A172 (cell line): ENCODE measurements at regions not wholly inside any gene's neighbourhood (a gene's known extent, or its start where the extent isn't known, plus 50 kb on each side); places are given as distances from the start of the nearest gene placed in this dataset.
A peak's percentile ranks its signal among the peaks of the same experiment; 100 is the strongest.
"Not testable (repeated sequence)": the region's sequence is repeated elsewhere in the genome, so short reads cannot be mapped to it uniquely, and the experiment has no call there.

Experiments used
- DNase-seq: peaks from one replicate; pipeline ENCODE4 v3.0.0-alpha.2; 2015; ENCODE audit warnings: low spot score

DNA sequence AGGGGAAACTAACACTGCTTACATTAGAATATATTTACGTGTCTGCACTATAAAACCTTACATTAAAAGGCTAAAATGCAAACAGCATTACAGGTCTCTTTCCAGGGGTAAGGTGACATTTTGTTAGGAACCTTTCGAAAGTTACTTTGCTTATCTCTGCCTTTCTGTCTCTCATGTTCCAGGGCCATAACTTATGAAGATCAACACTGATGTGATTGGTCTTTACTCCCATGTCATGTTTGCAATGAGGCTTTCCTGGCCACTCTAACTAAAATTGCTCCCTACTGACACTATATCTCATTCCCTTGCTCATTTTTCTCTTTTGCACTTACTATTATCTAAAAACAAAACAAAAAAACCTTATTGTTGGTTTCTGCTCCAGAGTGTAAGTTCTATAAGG, 119.0 kb downstream of the JRKL start:
- DNase-seq, result no peak

DNA sequence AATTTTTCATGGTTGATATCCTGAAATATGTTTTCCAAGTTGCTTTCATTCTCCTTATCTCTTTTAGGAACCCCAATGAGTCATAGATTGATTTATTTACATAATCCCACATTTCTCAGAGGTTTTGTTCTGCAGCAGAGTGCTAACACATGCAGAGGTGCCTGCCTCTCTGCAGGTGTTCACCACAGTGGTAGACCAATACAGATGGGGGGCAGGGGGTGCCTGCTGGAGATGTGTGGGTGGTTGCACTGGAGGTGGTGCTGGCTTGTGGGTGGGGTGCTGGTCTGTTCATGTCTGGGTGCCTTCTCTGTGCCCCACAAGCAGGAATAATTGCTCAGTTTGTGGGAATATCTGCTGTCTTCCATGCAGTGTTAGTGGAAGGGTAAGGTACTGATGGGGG, 131.1 kb downstream of the JRKL start:
- DNase-seq, result peak; percentile 21

DNA sequence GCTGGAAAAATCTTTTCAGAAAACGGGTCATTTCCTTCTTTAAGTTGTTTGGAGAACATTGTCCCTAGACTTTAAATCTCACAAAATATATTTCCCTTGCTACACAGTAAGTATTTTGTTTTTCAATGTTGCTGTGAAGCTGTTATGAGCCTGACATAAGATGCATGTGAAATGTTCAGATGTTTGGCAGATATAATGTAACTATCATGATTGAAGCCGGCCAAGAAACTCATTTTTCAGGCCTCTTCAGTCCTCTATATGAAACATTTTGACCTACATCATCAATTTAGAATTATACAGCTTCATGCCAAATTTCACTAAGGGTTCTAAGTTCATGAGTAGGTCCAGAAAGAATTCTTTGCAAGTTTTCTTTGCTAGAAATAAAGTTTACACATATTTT, 133.8 kb downstream of the JRKL start:
- DNase-seq, result no peak

DNA sequence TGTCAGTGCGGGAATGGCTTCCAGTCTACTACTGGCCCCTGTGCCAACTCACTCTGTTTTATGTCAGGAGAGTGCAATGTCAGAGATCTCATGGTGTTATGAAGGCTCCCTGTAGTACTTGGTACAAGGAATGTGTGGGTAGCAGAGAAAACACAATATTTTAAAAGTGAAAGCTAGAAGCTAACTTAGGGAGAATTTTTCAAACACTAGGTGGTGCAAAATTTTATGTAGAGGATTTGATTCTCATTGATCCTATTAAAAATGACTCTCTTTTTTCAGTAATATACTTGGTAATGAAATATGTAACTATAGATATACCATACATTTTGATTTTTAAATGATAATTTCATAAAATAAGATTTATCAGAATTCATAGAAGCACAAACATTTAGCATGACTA, 134.7 kb downstream of the JRKL start:
- no peak for DNase-seq

DNA sequence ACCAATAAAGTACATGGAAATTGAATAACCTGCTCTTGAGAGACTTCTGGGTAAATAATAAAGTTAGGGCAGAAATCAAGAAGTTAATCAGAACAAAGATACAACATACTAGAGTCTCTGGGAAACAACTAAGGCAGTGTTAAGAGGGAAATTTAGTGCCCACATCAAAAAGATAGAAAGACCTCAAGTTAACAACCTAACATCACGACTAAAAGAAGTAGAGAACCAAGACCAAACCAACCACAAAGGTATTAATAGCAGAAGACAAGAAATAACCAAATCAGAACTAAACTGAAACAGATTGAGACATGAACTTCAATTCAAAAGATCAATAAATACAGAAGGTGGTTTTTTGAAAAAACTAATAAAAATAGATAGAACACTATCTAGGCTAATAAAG, 140.7 kb downstream of the JRKL start:
- DNase-seq, result no peak

DNA sequence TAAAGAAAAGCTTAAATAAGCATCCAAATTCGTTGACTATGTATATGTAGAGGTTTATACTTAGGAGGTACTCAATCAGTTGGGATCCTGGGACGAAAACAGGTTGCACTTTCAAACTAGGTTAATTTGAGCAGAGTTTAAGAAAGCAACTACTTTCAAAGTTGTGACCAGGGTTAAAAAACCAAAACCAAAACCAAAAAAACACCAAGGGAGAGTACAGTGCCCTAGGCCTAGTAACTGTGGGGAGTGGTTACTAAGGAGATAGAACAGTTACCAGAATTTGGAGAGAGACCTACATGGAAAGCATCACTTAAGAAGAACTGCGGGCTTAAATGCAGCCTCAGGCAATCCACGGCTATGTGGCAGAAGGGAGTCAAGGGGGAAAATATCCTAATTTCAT, 148.3 kb downstream of the JRKL start:
- DNase-seq, result no peak

DNA sequence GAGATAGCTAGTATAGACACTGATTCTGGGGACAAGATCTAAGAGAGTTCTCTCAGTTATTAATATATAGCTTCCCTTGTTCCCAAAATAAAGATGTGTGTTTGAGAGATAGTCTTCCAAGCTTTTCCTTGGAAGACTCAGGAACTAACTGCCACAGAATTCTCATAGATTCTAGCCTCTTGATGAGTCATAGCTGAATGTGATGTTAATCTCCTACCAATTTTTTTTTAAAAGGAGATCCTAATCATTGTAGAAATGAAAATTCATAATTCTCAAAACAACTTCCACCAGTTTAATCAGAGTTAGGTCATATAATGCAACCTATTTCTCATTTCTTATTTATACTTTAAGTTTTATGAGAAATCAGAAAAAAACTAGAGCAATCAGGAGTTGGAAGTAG, 148.8 kb downstream of the JRKL start:
- peak; percentile 25 for DNase-seq

DNA sequence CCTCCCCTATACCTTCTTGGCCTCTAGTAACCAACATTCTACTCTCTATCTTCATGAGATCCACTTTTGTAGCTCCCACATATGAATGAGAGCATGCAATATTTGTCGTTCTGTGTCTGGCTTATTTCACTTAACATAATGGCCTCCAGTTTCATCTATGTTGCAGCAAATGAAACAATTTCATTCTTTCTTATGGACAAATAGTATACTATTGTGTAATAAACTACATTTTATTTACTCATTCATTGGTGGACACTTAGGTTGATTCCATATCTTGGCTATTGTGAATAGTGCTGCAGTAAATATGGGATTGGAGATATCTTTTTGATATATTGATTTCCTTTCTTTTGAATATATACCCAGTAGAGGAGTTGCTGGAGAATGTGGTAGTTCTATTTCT, 151.1 kb downstream of the JRKL start:
- no peak for DNase-seq

DNA sequence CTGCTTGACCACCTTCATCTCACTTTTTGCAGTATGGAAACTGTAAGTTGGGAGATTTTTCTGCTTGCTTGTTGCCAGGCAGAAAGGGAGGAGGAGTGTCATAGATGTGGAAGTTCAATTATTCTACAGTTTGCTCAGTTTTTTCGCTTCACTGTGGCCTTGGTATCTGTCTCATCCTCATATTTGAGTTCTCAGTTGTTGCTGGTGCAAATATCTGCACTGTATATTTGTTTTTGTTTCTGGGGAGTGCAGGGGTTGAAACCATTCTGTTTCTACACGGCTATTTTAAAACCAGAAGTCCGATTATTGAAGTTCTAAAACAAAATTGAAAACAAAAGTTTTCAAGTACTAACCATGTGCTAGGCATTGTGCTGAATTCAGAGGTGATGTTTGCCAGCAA, 153.4 kb downstream of the JRKL start:
- DNase-seq, result no peak

DNA sequence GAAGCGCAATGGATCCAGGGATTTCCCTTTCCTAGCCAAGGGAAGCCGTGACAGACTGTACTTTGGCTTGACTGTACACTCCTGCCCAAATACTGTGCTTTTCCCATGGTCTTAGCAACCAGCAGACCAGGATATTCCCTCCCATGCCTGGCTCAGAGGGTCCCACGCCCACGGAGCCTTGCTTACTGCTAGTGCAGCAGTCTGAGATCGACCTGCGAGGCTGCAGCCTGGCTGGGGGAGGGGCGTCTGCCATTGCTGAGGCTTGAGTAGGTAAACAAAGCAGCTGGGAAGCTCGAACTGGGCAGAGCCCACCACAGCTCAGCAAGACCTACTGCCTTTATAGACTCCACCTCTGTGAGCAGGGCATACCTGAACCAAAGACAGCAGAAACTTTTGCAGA, 155.4 kb downstream of the JRKL start:
- not testable (repeated sequence) for DNase-seq

DNA sequence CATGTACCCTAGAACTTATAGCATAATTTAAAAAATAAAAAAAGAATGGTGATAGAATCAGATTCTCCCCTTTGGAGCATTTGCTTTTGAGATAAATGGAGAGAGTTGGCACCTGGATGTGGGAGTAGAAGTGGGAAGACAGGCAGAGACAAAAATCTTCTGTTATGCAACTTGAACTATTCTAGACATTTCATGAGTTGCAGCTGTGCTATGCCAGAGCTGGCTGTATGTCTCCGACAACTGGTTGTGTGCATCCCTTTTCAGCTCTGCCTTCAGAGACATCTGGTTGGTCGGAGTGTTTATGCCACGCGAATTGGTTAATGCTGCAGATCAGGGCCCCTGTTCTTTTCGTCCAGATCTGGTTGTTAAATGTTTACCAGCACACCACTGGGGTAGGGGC, 161.3 kb downstream of the JRKL start:
- DNase-seq, result no peak

DNA sequence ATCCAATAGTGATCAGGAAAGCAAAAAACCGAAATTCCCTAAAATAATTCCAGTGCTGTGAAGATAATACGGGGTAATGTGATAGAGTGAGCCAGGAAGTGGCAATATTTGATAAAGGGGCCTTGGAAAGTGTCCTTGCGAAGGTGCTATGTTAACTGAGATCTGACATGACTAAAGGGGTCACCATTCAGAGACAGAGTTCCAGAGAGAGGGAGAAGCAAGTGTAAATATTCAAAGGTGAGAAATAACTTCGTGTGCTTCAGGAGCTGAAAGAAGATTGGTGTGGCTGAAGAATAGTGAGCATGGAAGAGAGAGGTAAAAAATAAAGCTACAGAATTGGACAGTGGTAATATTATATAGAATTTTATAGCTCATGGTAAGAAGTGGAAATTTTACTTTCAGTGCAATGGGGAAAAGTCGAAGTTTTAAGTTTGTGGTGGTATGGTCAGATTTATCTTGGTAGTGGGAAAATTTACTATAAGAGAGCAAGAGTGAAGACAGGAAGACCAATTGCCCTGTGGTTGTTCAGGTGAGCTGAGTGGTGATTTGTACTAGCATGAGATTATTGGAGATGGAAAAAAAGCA, 164.5 kb downstream of the JRKL start:
- DNase-seq, result no peak

DNA sequence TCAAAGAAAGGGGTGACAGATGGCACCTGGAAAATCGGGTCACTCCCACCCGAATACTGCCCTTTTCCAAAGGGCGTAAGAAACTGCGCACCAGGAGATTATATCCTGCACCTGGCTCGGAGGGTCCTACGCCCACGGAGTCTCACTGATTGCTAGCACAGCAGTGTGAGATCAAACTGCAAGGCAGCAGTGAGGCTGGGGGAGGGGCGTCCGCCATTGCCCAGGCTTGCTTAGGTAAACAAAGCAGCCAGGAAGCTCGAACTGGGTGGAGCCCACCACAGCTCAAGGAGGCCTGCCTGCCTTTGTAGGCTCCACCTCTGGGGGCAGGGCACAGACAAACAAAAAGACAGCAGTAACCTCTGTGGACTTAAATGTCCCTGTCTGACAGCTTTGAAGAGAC, 166.0 kb downstream of the JRKL start:
- not testable (repeated sequence) for DNase-seq

DNA sequence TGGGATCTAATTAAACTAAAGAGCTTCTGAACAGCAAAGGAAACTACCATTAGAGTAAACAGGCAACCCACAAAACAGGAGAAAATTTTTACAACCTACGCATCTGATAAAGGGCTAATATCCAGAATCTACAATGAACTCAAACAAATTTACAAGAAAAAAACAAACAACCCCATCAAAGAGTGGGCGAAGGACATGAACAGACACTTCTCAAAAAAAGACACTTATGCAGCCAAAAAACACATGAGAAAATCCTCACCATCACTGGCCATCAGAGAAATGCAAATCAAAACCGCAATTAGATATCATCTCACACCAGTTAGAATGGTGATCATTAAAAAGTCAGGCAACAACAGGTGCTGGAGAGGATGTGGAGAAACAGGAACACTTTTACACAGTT, 170.9 kb downstream of the JRKL start:
- DNase-seq, result not testable (repeated sequence)

DNA sequence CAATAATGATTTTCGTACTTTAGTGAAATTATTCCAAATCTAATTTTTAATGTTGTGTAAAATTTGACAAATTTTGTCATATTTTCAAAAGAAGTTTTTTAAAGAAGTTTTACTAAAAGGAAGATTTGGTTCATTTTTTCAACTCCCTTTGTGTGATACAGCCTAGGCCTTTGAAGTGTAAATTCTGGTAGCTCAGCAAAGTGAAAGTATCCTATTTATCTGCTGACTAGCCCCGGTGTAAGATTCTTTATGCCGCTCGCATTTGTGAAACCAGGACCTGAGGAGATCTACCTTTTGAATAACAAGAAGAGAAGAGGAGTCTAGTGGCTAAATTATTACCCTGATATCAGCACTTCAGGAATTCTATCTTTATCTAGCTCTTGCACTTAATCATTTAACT, 177.4 kb downstream of the JRKL start:
- DNase-seq, result peak; percentile 26

DNA sequence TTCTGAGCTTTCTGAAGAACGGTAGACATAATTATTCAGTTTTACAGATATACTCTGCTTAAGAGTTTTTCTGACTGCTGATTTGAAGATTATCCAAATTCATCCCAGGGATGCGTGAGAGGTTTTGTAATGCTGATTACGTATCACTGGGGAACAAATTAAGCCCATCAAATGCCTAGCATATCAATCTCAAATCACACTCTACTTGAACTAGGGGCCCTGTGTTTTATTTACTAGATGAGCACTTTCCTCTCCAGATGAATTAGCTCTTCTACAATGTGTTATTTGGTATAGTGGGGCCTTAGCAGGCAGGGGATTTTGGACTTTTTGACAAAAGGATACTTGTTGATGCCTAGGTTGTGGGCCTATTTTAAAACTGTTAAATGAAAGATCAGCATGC, 177.9 kb downstream of the JRKL start:
- no peak for DNase-seq

DNA sequence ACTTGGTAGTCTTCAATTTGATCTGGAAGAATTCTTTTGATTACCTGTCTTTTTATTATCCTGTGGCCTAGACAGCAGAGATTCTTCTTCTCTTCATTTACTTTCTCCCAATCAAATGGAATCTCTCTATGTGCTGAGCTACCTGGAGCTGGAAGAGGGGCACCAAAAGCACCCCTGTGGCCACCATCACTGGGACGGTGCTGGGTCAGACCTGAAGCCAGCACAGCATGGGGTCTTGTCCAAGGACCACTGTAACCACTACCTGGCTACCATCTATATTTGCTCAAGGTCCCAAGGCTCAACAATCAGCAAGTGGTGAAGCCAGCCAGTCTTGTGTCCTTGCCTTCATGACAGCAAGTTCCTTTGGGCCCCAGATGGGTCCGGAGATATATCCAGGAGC, 186.6 kb downstream of the JRKL start:
- DNase-seq, result no peak

DNA sequence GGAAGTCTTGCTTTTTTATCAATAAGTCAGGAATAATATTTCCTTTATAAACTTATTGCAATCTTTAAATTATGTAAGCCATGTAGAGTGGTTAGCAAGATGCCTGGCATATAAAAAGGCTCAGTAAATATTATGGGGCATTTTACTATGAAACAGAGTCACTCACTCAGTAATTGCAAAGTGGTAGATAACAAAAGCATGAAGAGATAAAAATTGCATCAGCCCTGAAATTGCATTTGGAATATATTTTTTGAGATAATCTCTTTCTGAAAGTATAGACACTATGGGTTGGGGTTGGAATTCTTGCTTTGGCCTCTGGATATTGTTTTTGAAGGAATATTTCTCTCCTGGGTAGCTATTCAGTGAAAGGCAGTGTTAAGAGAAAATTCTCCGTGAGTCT, 188.6 kb downstream of the JRKL start:
- DNase-seq, result no peak

DNA sequence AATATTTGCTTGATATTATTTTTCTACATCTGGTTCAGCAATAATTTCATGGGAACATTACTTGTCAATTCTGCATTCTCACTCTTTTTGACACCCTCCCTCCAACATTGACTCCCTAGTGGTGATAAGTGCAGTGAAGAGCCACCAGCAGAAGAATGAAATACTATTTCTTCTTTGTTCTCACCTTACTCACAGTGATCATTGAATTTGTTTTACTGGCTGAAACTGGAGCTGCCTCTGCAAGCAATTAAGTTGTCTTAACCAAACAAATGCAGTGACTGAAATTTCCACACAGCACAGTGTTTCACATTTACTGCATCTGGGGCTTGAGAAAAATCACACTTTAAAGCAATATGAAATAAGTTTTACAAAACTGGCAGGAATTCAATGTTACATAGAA, 189.8 kb downstream of the JRKL start:
- DNase-seq, result no peak

DNA sequence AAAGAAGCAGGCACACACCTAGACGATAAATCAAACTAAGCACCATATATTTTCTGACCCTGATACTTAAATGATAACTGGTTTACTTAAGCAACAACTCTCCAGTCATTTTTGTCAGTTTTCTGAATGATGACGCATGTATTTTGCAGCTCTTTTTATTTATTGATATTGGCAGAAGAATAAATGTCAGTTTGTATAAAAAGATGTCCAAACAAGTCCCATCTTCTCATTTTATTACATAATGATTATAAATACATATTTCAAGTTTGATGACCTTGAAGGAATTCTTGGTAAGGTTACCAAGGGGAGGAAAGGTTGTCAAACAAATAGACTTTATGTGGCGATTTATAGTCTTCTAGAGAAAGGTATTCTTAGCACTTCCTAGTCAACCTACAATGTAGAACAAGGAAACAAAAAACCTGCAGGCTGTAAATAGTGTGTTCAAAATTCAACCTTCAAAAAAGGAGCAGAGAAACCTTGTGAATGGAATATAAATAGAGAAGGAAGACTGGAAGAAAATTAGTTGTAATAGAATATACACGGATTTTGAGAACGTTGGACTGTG, 190.7 kb downstream of the JRKL start:
- DNase-seq, result no peak

DNA sequence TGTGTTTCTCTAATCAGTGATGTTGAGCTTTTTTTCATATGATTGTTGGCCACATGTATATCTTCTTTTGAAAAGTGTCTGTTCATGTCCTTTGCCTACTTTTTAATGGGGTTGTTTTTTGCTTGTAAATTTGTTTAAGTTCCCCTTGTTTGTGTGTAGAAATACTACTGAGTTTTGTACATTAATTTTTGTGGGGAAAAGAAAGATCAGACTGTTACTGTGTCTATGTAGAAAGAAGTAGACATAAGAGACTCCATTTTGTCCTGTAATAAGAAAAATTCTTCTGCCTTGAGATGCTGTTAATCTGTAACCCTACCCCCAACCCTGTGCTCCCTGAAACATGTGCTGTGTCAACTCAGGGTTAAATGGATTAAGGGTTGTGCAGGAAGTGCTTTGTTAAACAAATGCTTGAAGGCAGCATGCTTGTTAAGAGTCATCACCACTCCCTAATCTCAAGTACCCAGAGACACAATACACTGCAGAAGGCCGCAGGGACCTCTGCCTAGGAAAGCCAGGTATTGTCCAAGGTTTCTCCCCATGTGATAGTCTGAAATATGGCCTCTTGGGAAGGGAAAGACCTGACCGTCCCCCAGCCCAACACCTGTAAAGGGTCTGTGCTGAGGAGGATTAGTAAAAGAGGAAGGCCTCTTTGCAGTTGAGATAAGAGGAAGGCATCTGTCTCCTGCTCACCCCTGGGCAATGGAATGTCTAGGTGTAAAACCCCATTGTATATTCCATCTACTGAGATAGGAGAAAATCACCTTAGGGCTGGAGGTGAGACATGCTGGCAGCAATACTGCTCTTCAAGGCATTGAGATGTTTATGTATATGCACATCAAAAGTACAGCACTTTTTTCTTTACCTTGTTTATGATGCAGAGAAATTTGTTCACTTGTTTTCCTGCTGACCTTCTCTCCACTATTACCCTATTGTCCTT, 196.4 kb downstream of the JRKL start:
- not testable (repeated sequence) for DNase-seq

DNA sequence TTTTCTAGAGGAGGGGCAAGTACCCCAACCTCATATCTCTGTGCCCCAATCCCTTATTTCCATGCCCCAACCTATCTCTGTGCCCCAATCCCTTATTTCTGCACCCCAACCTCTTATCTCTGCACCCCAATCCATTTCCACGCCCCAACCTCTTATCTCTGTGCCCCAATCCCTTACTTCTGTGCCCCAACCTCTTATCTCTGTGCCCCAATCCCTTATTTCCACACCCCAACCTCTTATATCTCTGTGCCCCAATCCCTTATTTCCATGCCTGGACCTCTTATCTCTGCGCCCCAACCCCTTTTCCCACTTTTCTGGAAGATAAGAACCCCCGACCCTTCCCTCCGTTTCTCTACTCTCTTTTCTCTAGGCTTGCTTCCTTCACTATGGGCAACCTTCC, 199.0 kb downstream of the JRKL start:
- not testable (repeated sequence) for DNase-seq

DNA sequence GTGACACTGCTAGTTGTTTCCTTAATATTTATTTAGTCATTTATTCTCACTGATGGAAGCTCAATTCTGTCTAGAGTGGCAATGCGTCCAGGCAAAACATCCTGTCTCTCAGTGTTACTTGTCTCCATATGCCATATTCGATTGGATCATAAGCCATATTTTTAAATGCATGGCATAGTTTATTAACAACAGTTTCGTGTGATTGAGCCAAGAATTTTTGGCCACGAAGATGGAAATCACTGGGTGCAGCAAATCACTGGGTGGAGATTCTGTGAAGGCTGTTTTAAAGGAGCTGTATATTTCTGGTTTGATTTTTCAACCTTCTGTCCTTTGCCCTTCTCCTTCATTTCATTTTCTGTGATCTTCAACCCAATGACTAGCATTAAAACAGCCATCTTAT, 205.2 kb downstream of the JRKL start:
- DNase-seq, result no peak
